HG02852 (cell line): ENCODE measurements at regions not wholly inside any gene's neighbourhood (a gene's known extent, or its start where the extent isn't known, plus 50 kb on each side); places are given as distances from the start of the nearest gene placed in this dataset.

Source experiments
- ATAC-seq: cut with Tn5 transposase; IDR thresholded peaks from one replicate; pipeline ENCODE4 v1.9.1; 2021; ENCODE audit warnings: mild to moderate bottlenecking, moderate library complexity; ENCODE audit not compliant: unreplicated experiment

DNA sequence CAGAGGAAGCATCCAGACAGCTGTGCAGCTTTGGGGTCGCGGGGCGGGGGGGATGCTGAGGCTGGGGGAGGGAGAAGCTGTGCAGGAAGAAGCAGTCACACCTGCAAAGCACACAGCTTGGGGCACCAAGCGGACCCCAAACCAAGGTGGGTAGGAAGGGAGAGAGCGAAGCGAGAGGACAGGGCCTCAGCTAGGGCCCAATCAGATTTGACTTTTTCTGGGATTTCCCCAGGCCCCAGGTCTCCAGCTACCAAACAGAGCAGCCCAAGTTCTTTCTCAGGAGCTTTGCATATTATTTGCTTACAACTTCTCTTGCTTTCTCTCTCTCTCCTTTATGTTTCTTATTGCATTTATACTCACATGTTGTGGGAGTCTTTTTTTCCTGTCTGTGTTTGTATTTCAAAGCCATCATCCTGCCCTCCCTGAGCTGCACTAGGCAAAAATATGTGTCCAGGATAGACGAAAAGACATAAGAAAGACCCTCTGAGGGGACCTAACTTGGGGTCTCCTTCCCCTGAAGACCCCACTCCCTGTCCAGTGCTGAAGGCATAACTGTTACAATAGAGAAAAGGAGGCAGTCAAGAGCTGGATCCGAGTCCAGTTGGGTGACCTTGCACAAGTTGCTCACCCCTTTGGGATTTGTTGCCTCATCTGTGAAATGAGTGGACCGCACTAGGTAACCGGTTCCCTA lies 50.6 kb upstream of the SMNDC1 start:
- ATAC-seq: peak; percentile 33

DNA sequence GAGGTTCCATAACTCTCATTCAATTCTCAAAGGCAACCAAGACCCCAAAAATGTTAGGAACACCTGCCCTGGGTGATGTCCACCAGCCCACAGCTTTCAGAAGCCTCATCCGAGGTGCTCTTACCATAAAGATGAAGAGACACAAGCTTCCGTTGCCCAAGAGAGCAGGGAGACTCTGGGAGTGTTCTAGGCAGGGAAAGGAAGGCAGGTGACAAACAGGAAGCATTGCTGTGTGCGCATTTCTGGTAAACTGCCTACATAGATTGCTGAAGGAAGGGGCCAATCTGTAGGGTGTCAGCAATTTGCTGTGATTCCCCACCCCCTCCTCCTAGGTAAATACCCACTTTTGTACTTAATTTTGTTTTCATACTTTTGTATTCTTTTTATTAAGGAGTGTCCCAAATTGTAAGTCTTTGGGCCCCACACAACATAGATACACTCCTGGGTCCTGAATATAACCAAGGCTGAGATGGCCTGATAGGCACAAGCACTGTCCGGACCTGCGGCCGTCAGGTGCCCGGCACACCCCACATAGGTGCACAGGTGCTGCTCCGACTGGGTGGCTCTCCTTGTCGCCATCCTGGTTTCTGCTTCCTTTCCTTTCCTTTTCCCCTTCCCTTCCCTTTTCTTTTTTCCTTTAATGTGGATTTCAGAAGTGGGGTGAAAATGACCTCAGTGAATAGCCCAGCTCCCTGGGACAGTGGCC lies 51.4 kb upstream of the SMNDC1 start:
- peak; percentile 6 for ATAC-seq

DNA sequence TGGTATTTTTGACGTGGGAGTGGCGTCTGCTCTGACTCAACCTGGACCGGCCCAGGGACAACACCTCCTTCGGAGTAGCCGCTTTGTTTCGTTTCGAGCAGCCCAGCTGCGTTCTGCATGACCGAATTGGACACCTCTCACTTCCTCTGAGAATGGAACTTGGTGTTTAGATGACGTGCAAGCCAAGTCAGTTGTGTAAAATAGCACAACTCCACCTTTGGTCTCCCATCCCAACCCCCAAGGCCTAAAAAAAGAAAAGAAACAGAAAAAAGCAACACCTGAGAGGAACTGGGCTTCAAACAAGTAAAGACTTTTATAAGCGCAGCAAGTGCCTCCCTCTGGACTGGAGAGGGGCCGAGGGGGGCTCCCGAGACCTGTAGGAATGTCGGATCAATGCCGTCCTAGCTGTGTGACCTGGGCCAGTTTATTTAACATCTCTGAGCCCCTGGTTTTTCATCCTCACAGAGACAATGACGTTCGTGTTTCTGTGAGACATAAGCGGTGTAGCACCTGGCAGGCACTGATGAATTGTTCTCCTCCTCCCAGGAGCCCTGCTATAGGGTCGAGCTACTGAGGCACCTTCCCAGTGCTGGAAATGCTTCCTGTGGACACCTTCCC lies 52.0 kb upstream of the SMNDC1 start:
- peak; percentile 82 for ATAC-seq

DNA sequence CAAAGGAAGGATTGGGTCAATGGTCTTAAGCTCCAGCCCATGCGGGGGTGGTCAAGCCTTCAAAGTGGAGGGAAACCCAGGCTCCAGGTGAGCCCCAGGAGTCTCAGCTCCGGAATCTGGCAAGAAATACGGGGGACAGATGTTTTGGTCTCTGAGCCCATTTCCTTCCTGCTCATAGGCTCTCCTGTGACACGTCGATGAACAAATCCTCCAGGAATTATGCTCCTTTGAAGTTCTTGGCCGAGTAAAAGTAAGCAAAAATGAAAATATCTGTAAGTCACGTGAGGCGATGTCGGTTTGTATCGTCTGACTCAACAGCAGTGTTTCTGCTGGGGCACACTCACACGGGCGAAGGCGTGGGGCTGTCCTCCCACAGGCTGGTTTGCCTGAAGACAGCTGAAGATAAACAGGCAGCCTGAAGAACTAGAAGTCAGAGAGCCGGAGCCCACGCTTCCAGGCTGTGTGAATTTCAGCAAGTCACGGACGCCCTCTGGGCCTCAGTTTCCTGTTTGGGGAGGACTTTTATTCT lies 52.6 kb upstream of the SMNDC1 start:
- ATAC-seq: peak; percentile 17

DNA sequence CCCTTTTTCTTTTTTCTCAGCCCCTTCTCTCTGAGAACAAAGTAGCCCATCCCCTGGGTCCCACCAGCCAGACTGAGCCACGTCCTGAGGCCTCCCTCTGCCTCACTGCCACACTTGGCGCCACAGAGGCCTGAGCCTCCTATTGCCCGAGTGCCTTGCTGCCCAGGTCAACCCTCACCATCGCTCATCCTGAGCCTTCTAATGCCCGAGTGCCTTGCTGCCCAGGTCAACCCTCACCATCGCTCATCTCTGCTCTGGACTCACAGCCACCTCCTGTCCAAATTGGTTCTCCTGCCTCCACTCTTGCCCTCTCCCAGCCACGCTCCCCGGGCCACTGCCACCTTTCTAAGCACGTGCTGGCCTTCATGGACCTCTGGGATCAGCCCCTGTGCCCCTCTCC lies 53.2 kb upstream of the SMNDC1 start:
- no peak for ATAC-seq

DNA sequence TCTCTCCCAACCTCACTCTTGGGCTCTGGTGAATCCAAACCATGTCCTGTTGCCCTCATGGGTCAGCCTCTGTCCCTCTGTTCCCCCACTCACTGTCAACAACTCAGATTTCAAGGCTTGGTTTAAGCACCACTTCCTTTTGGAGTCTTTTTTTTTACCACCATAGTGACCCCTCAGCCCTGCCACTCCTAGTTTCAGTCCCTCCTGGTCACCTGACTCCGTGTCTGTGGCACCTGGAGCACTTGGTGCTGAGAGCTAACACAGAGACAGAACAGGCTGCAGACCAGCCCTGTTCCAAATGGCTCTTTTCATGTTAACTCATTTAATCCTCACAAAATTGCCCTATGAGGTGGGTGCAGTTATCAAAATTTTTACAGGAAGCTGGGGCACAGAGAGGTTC lies 53.6 kb upstream of the SMNDC1 start:
- ATAC-seq: no peak

DNA sequence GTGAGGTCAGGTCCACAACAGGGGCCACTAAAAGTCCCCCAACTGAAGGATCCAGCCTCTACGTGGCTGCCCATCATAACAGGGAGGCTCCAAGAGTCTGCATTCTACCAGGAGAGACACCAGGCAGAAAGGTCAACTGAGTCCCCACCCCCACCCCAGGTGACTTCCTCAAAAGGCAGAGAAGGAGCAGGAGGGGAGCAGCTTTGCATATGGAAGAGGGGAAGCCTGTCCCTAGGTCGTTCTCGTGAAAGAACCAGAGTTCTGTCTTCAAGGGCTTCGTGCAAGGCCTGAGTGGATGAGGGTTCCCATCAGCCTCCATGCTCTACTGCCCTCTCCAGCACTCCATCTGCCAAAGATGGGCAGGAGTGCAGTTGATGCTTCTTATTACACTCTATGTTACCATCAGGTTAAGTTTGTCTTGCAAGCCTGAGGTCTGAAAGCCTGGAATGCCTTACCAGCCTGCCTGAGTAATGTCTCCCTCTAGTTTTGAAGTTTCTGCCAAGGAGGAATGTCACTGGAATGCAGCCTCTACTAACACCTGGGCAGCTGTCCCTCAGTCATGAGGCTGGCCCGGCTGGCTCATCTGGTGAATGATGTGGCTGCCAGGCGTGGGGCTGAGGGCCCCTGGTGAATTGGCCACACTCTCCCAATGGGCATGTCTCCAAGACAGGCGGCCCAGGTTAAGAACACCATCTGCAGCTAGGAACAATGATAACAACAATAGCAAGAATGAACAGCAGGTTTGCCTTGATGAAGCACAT lies 54.3 kb upstream of the SMNDC1 start:
- ATAC-seq: no peak

DNA sequence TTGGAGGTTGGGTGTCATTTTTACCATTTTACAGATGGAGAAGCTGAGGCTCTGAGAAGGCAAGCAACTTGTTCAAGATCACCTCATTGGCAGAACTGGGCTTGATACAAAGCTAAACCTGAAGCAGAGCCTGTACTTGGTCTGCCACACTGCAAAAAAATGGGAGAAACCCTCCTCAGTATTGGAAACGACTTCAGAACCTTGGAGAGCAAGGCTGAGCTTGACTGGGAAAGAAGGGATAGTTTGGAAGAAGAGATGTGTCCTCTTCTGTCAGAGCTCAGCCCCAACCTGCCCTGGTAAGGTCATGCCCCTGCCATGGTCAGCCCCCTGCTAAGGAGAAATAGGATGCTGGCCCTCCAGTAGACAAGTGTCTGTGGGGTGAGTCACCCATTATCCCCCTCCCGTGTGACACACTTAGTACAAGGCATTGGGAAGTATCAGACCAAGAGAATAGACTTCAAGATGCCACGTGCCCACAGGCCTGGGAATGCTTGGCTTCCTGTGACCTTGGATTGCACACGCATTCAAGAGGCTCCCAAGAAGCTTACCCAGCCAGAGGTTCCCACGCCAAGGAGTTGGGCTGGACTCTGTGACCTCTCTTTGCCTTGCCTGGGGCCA lies 56.2 kb upstream of the SMNDC1 start:
- ATAC-seq: no peak

DNA sequence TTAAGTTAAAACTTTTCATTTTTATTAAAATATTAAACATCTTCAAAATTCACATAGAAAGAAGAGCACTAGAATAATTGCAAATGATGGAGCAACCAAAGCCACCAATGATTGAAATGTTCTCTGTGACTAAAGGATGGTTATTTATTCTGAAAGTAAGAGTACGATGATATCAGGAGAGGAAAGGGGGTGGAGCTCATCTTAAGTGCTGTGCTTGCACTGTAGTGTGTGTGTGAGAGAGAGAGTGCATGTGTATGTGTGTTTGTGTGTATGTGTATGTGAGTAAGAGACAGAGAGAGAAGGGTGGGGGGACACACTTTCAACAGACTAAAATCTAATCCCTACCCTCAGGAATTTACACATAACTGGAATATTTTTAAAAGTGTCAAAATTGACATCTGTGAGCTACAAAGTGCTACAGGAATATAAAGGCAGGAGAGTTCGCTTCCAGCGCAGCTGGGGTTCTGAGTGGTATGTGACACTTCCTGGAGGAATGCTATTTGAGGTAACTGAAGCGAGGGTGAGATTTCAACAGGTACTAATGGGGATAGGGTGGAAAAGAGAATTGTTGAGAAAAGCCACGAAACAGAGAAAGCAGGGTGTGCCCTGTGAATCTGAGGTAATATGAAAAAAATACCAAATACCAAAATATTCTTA lies 57.2 kb upstream of the SMNDC1 start:
- ATAC-seq: no peak

DNA sequence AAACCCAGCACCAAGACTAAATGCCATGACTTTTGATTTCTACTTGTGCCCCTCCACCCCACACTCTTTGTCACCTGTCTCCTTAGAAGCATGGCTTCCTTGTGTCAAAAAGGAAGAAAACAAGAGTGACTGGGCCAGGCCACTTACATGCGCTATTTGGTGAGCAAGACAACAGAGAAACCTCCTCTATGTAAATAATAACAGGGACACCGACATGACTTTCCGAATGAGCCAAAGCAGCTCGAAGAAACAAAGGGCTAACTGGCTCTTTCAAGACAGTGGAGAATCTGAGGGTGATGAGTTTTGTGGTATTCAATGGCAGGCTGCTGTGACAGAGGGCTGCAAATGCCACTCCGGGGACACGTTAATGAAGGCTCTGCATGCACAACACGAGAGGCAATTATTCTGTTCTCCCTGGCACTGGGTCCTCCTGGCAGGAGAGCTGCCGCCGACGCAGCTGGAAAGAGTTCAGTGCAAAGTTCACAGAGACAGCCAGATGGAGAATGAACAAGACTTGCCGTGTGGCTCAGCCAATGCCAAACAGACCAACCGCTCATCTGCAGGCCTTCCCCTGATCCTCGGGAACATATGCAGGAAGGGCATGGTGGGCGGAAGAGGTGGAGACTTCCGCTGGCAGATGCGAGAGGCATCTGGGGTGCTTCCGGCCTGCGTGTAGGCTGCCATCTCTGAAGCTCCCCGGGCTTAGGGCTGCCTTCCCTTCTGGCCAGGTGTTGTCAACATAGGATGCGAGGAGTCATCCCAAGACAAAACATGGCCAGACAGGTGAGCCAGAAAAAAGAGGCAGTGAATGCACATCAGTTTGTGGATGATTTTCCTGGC lies 59.1 kb upstream of the SMNDC1 start:
- ATAC-seq: no peak

DNA sequence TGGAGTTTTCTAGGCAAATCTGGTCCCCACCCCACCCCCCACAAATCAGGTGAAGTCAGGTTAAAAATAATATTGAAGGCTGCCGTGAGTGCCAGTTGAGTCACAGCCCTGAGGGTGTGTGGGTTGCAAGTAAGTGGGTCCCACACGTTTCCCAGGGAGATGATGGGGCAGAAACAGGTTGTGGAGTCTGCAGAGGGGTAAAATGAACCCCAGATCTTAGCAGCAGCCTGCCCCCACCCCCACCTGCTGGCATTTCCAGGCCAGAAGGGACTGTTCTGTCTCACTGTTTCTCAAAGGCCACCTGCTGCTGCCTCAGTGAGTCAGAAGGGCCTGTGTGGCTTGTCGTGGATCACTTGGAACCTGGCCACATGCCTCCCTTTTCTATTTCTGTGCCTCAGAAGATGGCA lies 59.8 kb upstream of the SMNDC1 start:
- no peak for ATAC-seq

DNA sequence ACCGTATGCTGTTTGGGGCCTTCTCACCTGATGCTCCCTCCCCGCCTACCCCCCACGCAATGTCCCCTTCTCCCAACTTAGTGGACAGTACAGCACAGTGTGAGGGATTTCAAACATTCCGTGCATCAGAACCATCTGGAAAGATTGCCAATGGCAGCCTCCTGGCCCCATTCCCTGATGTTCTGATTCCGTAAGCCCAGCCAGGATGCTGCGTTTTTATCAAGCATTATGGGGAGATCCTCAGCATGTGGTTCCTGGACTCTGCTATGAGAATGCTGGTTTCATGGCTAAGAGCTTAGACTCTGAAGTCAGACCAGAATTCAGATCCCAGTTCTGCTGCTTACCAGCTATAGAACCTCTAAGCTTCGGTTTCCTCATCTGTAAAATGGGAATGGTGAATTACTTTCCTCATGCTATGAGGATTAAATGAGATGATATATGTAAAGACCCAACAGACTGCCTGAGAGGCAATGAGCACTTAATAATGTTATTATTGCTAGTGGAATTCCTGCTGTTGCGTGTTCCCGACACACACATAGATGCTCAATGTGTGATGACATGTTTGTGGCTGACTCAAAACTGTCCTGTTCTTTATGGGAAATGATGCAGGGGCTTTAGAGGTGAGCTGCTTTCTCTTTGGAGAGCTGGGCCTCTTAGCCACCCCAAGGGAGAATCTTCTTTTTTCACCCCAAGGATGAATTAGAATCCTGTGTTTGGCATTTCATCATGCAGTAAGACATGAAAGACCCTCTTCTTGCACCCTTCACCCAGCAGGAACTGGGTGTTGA lies 60.8 kb upstream of the SMNDC1 start:
- no peak for ATAC-seq

DNA sequence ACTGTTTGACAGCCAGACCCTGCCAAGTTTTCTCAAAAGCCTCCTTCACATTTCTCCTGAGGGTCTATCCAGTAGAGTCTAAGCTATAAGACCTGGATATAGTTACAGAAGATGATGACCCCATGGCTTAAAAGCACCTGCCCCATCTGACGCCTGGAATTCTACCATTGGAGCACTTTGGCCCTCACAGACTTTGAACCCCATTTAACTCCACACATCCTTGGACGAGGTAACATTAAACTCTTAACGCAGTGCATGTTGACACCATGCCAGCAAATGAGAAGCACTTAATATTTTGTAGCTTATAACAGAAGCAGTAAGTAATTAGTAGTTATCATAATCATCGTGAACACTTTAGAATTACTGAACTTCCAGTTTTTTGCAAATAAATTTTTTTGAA lies 61.9 kb upstream of the SMNDC1 start:
- no peak for ATAC-seq

DNA sequence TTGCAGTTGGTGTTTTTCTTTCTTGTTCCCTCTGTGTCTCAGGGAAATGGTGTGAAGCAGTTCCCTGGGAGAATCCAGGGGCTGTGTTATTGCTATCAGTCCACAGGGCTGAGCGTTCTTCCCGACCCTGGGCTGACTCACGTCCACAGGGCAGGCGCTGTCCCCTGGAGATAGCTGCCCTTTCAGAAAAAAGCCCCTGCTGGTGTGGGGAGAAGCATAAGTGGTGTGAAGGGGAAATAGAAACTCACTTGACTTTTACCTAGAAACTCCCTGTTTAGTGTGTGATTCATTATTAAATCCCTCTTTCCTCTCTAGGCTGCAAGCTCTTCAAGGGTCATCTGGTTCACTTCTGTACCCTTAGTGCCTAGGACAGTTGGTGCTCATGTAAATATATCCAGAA lies 63.3 kb upstream of the SMNDC1 start:
- ATAC-seq: peak; percentile 63

DNA sequence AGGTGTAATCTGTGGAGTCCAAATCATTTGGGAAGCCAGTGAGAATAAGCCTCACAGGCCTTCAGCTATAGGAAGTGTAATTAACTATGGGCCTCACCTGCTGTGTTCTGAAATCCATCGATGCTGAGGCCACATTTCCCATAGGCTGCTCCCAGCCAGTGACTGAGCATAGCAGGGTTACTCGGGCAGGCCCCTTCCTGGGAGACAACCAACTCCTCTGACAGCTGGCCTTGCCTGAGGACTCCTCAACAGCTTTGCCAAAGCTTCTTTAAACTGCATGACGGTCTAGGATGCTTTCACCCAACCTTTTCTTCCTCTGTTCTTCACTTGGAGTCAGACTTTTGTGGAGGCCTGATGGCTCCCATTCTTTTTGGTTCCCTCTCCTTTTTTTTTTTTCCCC lies 63.8 kb upstream of the SMNDC1 start:
- ATAC-seq: no peak

DNA sequence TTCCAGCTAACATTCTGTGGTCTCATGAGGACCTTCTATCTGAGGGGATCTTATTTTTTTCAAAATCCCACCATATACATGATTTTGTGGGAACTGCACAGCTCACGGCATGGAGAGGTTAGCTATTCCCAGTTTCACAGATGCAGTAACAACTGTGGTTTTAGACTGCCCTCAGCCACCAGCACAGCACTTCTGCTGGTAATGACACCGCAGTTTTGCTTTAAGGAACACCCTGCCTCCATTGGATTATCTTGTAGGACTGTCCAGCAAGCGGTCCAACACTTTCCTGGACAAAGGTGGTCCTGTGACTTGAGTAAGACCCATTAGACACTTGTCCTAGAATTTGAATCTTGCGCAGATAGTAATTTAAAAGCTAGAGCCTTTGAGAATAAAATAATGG lies 65.3 kb upstream of the SMNDC1 start:
- no peak for ATAC-seq

DNA sequence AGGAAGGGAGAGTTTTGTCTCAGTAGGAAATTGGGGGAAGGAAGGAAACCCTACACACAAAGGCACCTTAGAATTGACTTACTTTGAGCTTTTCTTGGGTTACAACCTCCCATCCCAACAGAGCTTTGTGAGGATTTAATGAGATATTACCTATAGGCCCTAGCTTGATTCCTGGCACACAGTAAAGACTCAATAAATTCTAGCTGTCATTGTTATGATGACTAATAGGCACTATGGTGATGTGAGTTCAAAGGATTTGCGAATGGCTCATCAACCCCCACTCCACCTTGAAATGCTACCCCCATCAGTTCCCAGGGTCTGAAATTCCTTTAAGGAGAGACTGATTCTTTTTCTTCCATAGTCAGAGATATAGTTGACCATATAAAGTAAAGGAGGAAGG lies 67.9 kb upstream of the SMNDC1 start:
- no peak for ATAC-seq

DNA sequence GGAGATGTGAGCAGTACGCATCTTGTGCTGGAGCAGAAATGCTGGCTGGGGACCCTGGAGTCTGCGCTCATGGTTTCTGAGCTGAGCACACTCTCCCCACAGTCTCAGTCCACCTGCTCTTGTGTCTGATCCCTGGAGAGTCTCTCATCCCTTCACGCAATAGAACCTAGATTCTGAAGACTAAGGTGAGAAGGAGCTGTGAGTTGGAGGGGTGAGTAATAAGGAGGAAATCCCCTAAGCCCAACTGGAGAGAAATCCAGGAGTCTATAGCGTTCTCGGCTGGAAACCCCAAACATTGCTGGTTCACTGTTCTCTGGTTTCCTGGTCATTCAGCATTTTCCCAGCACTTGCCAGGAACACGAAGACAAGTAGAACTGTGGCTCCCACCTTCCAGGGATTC lies 68.3 kb upstream of the SMNDC1 start:
- ATAC-seq: no peak
